PC-3 (cell line): ENCODE measurements at regions not wholly inside any gene's neighbourhood (a gene's known extent, or its start where the extent isn't known, plus 50 kb on each side); places are given as distances from the start of the nearest gene placed in this dataset.

Experiments
- ATAC-seq: fragments of 200-7000 bp; cut with Tn5 transposase; 2 replicates; pipeline ENCODE4 v1.9.1; 2020; ENCODE audit warnings: mild to moderate bottlenecking, moderate library complexity
- BruUV-seq: library from RNA; stranded (reverse); fragments of 400-500 nt; replicated peaks from 2 replicates; lab custom pipeline; 2021; lab: Mats Ljungman, UMichigan
- CTCF ChIA-PET: fragments of 300-600 bp; sonication (Branson Sonifier 250); formaldehyde crosslinking; loops from one replicate; lab custom pipeline; 2022; ENCODE audit warnings: antibody characterized with exemption; lab: Charles Lee
- POLR2A ChIA-PET: fragments of 300-600 bp; sonication (Branson Sonifier 250); formaldehyde crosslinking; loops from one replicate; lab custom pipeline; 2022; ENCODE audit warnings: antibody characterized with exemption; ENCODE audit not compliant: unreplicated experiment; lab: Charles Lee
- DNase-seq: peaks from one replicate; pipeline ENCODE4 v3.0.0-alpha.2; 2015
- H2AFZ ChIP-seq: fragments of 300-600 bp; sonication (generic); 2 replicates; pipeline ENCODE4 v1.6.0; 2016; ENCODE audit warnings: antibody characterized with exemption, low read length
- H3F3A ChIP-seq: fragments of 300-600 bp; sonication (generic); one replicate; pipeline ENCODE4 v1.6.0; 2017; ENCODE audit warnings: antibody characterized with exemption, low read length, control low read depth, mild to moderate bottlenecking; ENCODE audit not compliant: unreplicated experiment
- H3K27ac ChIP-seq: fragments of 300-600 bp; sonication (generic); 2 replicates; pipeline ENCODE4 v1.5.1; 2016; ENCODE audit warnings: mild to moderate bottlenecking, low read length
- H3K27me3 ChIP-seq: fragments of 300-600 bp; sonication (generic); 2 replicates; pipeline ENCODE4 v1.6.1; 2016; ENCODE audit warnings: low read length, mixed read lengths
- H3K36me3 ChIP-seq: fragments of 300-600 bp; sonication (generic); 2 replicates; pipeline ENCODE4 v1.6.1; 2016; ENCODE audit warnings: low read depth, mixed run types, low read length, mixed read lengths
- H3K4me1 ChIP-seq: fragments of 300-600 bp; sonication (generic); 2 replicates; pipeline ENCODE4 v1.5.1; 2016; ENCODE audit warnings: low read length; ENCODE audit not compliant: insufficient read depth
- H3K4me2 ChIP-seq: fragments of 300-600 bp; sonication (generic); 2 replicates; pipeline ENCODE4 v1.6.0; 2016; ENCODE audit warnings: low read length
- H3K4me3 ChIP-seq: fragments of 300-600 bp; sonication (generic); 2 replicates; pipeline ENCODE4 v1.5.1; 2016; ENCODE audit warnings: mild to moderate bottlenecking, low read length, mixed read lengths
- H3K79me2 ChIP-seq: fragments of 300-600 bp; sonication (generic); 2 replicates; pipeline ENCODE4 v1.6.1; 2017; ENCODE audit warnings: low read length, mixed read lengths
- H3K9ac ChIP-seq: fragments of 300-600 bp; sonication (generic); 2 replicates; pipeline ENCODE4 v1.6.0; 2016; ENCODE audit warnings: mild to moderate bottlenecking, low read length
- H3K9me2 ChIP-seq: fragments of 300-600 bp; sonication (generic); replicated peaks from 2 replicates; pipeline ENCODE4 v1.6.1; 2016; ENCODE audit warnings: mixed run types, low read length, mixed read lengths
- H3K9me3 ChIP-seq: fragments of 300-600 bp; sonication (generic); 2 replicates; pipeline ENCODE4 v1.6.1; 2016; ENCODE audit warnings: low read length, mixed read lengths
- H4K20me1 ChIP-seq: fragments of 300-600 bp; sonication (generic); 2 replicates; pipeline ENCODE4 v1.6.1; 2016; ENCODE audit warnings: low read length, mixed read lengths
- EZH2 ChIP-seq: fragments of 300-600 bp; sonication (generic); IDR thresholded peaks from one replicate; pipeline ENCODE4 v1.6.1; 2017; ENCODE audit warnings: antibody characterized with exemption, mild to moderate bottlenecking, low read length; ENCODE audit not compliant: unreplicated experiment
- EZH2phosphoT487 ChIP-seq: fragments of 300-600 bp; sonication (generic); IDR thresholded peaks from 2 replicates; pipeline ENCODE4 v1.6.1; 2018; ENCODE audit warnings: mild to moderate bottlenecking, antibody characterized with exemption, low read length, borderline replicate concordance
- intact Hi-C: fragments of 100-400 bp; cut with micrococcal nuclease; formaldehyde crosslinking; loops from 2 replicates; pipeline ENCODE4 v1.9.0; 2023
- TF ChIP-seq, protein P1 (sequence below): fragments of 300-600 bp; sonication (generic); conservative IDR thresholded peaks from 2 replicates; pipeline ENCODE4 v1.5.1; 2017; ENCODE audit warnings: antibody characterized with exemption, low read depth, mild to moderate bottlenecking, low read length

GRCh38 chr4:81634766-81635549 lies 163.3 kb upstream of the RASGEF1B start:
- CTCF ChIA-PET, result no interaction called here
- intact Hi-C loops, result no loop called here
- H4K20me1 ChIP-seq, result no peaks in the 10 kb centered on the region
- H3F3A ChIP-seq, result no peaks in the 10 kb centered on the region
- H3K9me3 ChIP-seq, result no peaks in the 10 kb centered on the region
- no peak overlapping the region for H3K4me3 ChIP-seq
- H3K27ac ChIP-seq, result no peak overlapping the region
- H3K4me2 ChIP-seq, result no peak overlapping the region
- ATAC-seq, result no peak
- no peaks in the 10 kb centered on the region for H3K36me3 ChIP-seq
- POLR2A ChIA-PET, result no interaction called here
- no TSS peak for BruUV-seq
- DNase-seq, result no peak
- no peaks in the 10 kb centered on the region for H3K9me2 ChIP-seq
- H3K9ac ChIP-seq, result no peak overlapping the region
- H2AFZ ChIP-seq, result no peak overlapping the region
- H3K27me3 ChIP-seq, result no peaks in the 10 kb centered on the region
- no peaks in the 10 kb centered on the region for H3K79me2 ChIP-seq
- TF ChIP-seq EZH2phosphoT487 (no peak), EZH2 (no peak)
- TF ChIP-seq, protein P1, sequence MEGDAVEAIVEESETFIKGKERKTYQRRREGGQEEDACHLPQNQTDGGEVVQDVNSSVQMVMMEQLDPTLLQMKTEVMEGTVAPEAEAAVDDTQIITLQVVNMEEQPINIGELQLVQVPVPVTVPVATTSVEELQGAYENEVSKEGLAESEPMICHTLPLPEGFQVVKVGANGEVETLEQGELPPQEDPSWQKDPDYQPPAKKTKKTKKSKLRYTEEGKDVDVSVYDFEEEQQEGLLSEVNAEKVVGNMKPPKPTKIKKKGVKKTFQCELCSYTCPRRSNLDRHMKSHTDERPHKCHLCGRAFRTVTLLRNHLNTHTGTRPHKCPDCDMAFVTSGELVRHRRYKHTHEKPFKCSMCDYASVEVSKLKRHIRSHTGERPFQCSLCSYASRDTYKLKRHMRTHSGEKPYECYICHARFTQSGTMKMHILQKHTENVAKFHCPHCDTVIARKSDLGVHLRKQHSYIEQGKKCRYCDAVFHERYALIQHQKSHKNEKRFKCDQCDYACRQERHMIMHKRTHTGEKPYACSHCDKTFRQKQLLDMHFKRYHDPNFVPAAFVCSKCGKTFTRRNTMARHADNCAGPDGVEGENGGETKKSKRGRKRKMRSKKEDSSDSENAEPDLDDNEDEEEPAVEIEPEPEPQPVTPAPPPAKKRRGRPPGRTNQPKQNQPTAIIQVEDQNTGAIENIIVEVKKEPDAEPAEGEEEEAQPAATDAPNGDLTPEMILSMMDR, result no peak
- peaks cover 38% of the 10 kb centered on the region for H3K4me1 ChIP-seq

- Histone ChIP-seq H3K79me2 (no peaks in the 10 kb centered on the region), H3K36me3 (no peaks in the 10 kb centered on the region), H3K9ac (no peak overlapping the region), H4K20me1 (no peaks in the 10 kb centered on the region), H3K4me3 (no peak overlapping the region), H3F3A (no peaks in the 10 kb centered on the region), H3K4me2 (no peak overlapping the region), H3K27me3 (no peaks in the 10 kb centered on the region), H3K9me2 (no peaks in the 10 kb centered on the region), H2AFZ (no peak overlapping the region), H3K4me1 (peaks cover 38% of the 10 kb centered on the region), H3K27ac (no peak overlapping the region), H3K9me3 (no peaks in the 10 kb centered on the region)
- intact Hi-C loops, result no loop called here
- ChIA-PET POLR2A (no interaction called here), CTCF (interaction anchor here (0.6 kb wide), 1 partner anchor 761 kb away, joined by 4 read pairs; no protein-coding TSS in a partner anchor)
- no peak for ATAC-seq
- TF ChIP-seq EZH2phosphoT487, result no peak
- TF ChIP-seq, protein P1, result no peak
- TF ChIP-seq EZH2, result no peak
- BruUV-seq, result no TSS peak
- DNase-seq, result no peak
Measured at GRCh38 chr4:81634165-81634564, 162.5 kb upstream of the RASGEF1B start.

DNA sequence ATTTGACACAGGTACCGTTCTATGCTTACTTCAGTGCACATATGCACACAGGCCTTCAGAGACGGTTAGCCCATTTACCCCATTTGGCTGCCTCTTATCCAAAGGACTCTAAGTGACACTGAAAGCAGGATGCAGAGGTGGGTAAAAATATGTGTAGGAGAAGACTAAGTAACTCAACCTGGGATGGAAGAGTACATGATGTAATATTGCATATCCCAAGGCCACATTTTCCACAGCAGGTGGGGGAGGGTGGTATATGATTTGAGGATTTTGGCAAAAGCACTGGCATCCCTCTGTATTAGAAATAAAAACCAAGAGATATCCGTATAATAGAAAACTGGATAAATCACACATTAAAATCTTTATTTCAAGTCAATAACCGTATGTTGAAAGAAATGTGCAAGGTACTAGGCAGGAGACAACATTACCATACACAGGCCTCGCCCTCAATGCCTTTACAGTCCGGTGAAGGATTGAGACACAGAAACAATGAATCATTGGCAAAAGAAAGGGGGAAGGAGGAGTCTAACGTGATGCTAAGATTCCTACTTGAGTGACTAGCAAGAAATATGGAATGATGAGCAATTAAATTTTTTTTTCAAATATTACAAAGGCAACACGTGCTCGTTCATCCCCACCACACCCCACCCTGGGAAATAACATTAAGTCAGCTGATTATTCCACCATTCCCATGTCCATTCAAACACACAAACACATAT lies 161.0 kb upstream of the RASGEF1B start:
- no peaks in the 10 kb centered on the region for H3K27me3 ChIP-seq
- no peaks in the 10 kb centered on the region for H3K79me2 ChIP-seq
- peak overlapping the region; percentile 86 for H3K27ac ChIP-seq
- H3F3A ChIP-seq, result no peaks in the 10 kb centered on the region
- H4K20me1 ChIP-seq, result no peaks in the 10 kb centered on the region
- intact Hi-C loops, result no loop called here
- H3K9me3 ChIP-seq, result no peaks in the 10 kb centered on the region
- H3K36me3 ChIP-seq, result no peaks in the 10 kb centered on the region
- H2AFZ ChIP-seq, result no peak overlapping the region
- DNase-seq, result peak; percentile 69
- H3K4me1 ChIP-seq, result peaks cover 38% of the 10 kb centered on the region
- H3K4me2 ChIP-seq, result peak overlapping the region; percentile 64
- ChIA-PET POLR2A (no interaction called here), CTCF (no interaction called here)
- H3K4me3 ChIP-seq, result no peak overlapping the region
- TF ChIP-seq, protein P1, result no peak
- TF ChIP-seq EZH2phosphoT487 (no peak), EZH2 (no peak)
- no TSS peak for BruUV-seq
- no peaks in the 10 kb centered on the region for H3K9me2 ChIP-seq
- no peak for ATAC-seq
- peak overlapping the region; percentile 43; the same call in 1 of the 2 replicates for H3K9ac ChIP-seq
